ENCODE measurements at regions not wholly inside any gene's neighbourhood (a gene's known extent, or its start where the extent isn't known, plus 50 kb on each side); places are given as distances from the start of the nearest gene placed in this dataset.

GRCh38 chr13:99844421-99844820 lies 127.1 kb downstream of the ZIC5 start:
- TF ChIP-seq POLR2A (IDR thresholded peaks at IDR 0.05; ENCODE audit: extremely low read depth, insufficient read length) (no peak), MAX (IDR thresholded peaks at IDR 0.05; ENCODE audit: low read depth, low read length) (no peak)
- TF ChIP-seq, protein P1, sequence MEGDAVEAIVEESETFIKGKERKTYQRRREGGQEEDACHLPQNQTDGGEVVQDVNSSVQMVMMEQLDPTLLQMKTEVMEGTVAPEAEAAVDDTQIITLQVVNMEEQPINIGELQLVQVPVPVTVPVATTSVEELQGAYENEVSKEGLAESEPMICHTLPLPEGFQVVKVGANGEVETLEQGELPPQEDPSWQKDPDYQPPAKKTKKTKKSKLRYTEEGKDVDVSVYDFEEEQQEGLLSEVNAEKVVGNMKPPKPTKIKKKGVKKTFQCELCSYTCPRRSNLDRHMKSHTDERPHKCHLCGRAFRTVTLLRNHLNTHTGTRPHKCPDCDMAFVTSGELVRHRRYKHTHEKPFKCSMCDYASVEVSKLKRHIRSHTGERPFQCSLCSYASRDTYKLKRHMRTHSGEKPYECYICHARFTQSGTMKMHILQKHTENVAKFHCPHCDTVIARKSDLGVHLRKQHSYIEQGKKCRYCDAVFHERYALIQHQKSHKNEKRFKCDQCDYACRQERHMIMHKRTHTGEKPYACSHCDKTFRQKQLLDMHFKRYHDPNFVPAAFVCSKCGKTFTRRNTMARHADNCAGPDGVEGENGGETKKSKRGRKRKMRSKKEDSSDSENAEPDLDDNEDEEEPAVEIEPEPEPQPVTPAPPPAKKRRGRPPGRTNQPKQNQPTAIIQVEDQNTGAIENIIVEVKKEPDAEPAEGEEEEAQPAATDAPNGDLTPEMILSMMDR (IDR thresholded peaks at IDR 0.05; ENCODE audit: low read depth, low read length): no peak
